ENCODE measurements at regions not wholly inside any gene's neighbourhood (a gene's known extent, or its start where the extent isn't known, plus 50 kb on each side); places are given as distances from the start of the nearest gene placed in this dataset.

DNA sequence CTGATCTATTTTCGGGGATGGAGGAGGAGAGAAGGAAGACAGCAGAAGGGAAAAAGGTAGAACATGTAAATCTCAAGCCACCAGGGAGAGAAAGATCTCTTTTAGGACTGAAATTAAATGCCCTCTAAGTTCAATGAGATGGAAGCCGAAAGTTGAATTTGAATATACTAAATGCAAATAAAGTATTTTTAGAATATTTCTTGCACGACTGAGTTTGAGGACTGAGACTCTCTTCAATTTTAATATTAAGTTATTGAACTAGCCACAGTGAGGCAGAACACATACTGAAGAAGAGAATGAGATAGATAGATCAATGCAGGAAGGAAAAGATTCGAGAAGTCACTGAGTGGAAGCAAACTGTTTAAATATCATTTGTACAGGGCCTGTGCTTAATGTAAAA is 399.9 kb upstream of the CBLB start (continued):
- TF ChIP-seq GABPA (IDR thresholded peaks at IDR 0.05; ENCODE audit: low read depth), result no peak
- no peak for TF ChIP-seq RFX5 (IDR thresholded peaks at IDR 0.05; ENCODE audit: low read length)

DNA sequence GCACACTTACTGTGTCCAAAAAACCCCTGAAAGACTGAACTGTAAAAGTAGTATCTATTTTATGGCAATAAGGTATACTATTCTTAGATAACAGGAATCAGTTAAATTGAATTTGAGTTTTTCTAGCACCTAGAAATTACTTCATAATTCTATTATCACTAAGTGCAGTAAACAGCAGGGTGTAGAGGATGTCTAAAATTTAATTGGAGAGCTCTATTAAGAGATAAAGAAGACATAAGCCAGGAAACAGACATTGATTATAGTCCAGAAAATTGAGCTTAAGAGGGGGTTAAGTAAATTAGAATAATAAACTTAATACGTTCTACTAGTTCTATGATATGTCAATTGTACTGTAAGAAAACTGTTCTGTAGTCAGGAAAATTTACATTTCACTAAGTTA is 403.5 kb upstream of the CBLB start:
- H3K9me2 ChIP-seq, result no peaks in the 10 kb centered on the region; the same call in 1 of the 2 replicates
- no peak overlapping the region for H3K4me2 ChIP-seq
- ChIA-PET POLR2A (no interaction called here), CTCF (no interaction called here)
- DNase-seq, result no peak
- 59% methylated on average over 1 of the region's 1 CpG for WGBS (ENCODE audit: low lambda C conversion rate)
- no peaks in the 10 kb centered on the region for H3F3A ChIP-seq (replicated peaks; ENCODE audit: insufficient read depth)
- H3K36me3 ChIP-seq (replicated peaks in 1 of 2; ENCODE audit: control insufficient read depth in 1 of 2, insufficient read depth in 2 of 2, low read length in 1 of 2), result no peaks in the 10 kb centered on the region
- no peak overlapping the region for H3K27ac ChIP-seq (ENCODE audit: low read depth in 2 of 2, low read length in 1 of 2)
- H4K20me1 ChIP-seq (ENCODE audit: insufficient read depth), result no peaks in the 10 kb centered on the region
- no peaks in the 10 kb centered on the region for H3K9me3 ChIP-seq
- H2AFZ ChIP-seq (ENCODE audit: low read depth), result no peak overlapping the region
- no peak for TF ChIP-seq EZH2phosphoT487 (IDR thresholded peaks at IDR 0.05; ENCODE audit: borderline replicate concordance, low read depth)
- no peak for TF ChIP-seq FOSL2 (IDR thresholded peaks at IDR 0.05; ENCODE audit: borderline replicate concordance, low read depth)
- no peak for TF ChIP-seq SIN3A (IDR thresholded peaks at IDR 0.05; ENCODE audit: borderline replicate concordance, low read depth, low read length)
- peak; percentile 51; the same call in 1 of the 2 replicates for TF ChIP-seq GATA2 (CRISPR knock-in tag; IDR thresholded peaks at IDR 0.05)
- no peak for TF ChIP-seq YY1 (IDR thresholded peaks at IDR 0.05; ENCODE audit: low read depth)
- TF ChIP-seq EP300 (IDR thresholded peaks at IDR 0.05; ENCODE audit: borderline replicate concordance in 1 of 2, low read depth in 1 of 2, low read length in 1 of 2), result peak in 1 of 2 experiments; percentile 64; a peak in 2 of 4 replicates
- TF ChIP-seq RXRA (IDR thresholded peaks at IDR 0.05; ENCODE audit: borderline replicate concordance, low read depth), result no peak
- TF ChIP-seq RCOR1 (IDR thresholded peaks at IDR 0.05; ENCODE audit: low read length), result no peak
- no peak for TF ChIP-seq RAD21 (IDR thresholded peaks at IDR 0.05; ENCODE audit: low read length)
- no peak for TF ChIP-seq ELF1 (IDR thresholded peaks at IDR 0.05)
- TF ChIP-seq MXI1 (IDR thresholded peaks at IDR 0.05; ENCODE audit: low read depth, low read length), result no peak
- TF ChIP-seq, protein P1, sequence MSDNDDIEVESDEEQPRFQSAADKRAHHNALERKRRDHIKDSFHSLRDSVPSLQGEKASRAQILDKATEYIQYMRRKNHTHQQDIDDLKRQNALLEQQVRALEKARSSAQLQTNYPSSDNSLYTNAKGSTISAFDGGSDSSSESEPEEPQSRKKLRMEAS (IDR thresholded peaks at IDR 0.05; ENCODE audit: low read depth), result no peak
- TF ChIP-seq TAF1 (IDR thresholded peaks at IDR 0.05; ENCODE audit: borderline replicate concordance, low read depth, low read length), result no peak
- H3K4me3 ChIP-seq (ENCODE audit: low read depth in 2 of 2, low read length in 1 of 2), result no peak overlapping the region
- H3K79me2 ChIP-seq (ENCODE audit: insufficient read depth), result no peaks in the 10 kb centered on the region
- H3K27me3 ChIP-seq (ENCODE audit: insufficient read depth), result no peaks in the 10 kb centered on the region
- no peak overlapping the region for H3K9ac ChIP-seq
- peaks cover 0 to 4% of the 10 kb centered on the region in 2 experiments; a peak in 2 of 4 replicates for H3K4me1 ChIP-seq (ENCODE audit: control insufficient read depth in 1 of 2, insufficient read depth in 2 of 2, low read depth in 1 of 2, low read length in 1 of 2)

DNA sequence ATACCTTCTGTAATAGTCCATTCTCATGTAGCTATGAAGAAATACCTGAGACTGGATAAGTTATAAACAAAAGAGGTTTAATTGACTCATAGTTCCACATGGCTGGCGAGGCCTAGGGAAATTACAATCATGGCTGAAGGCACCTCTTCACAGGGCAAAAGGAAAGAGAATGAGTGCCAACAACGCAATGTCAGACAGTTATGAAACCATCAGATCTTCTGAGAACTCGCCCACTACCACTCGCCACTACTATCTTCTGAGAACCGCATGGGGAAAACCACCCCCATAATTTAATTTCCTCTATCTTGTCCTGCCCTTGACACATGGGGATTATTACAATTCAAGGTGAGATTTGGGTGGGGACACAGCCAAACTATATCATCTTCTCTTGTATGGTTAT is 406.8 kb upstream of the CBLB start:
- Histone ChIP-seq H3K36me3 (replicated peaks in 1 of 2; ENCODE audit: control insufficient read depth in 1 of 2, insufficient read depth in 2 of 2, low read length in 1 of 2) (no peaks in the 10 kb centered on the region), H3K4me1 (ENCODE audit: control insufficient read depth in 1 of 2, insufficient read depth in 2 of 2, low read depth in 1 of 2, low read length in 1 of 2) (peaks cover 0 to 7% of the 10 kb centered on the region in 2 experiments; a peak in 2 of 4 replicates), H3K79me2 (ENCODE audit: insufficient read depth) (no peaks in the 10 kb centered on the region), H3K9ac (no peak overlapping the region), H3K9me3 (no peaks in the 10 kb centered on the region), H3K9me2 (no peaks in the 10 kb centered on the region; the same call in 1 of the 2 replicates), H3K27me3 (ENCODE audit: insufficient read depth) (no peaks in the 10 kb centered on the region), H3K27ac (ENCODE audit: low read depth in 2 of 2, low read length in 1 of 2) (no peak overlapping the region), H4K20me1 (ENCODE audit: insufficient read depth) (no peaks in the 10 kb centered on the region), H3K4me2 (no peak overlapping the region), H3K4me3 (ENCODE audit: low read depth in 2 of 2, low read length in 1 of 2) (no peak overlapping the region), H2AFZ (ENCODE audit: low read depth) (no peak overlapping the region), H3F3A (replicated peaks; ENCODE audit: insufficient read depth) (no peaks in the 10 kb centered on the region)
- ChIA-PET CTCF (no interaction called here), POLR2A (no interaction called here)
- no peak for DNase-seq
- 53% methylated on average over 5 of the region's 5 CpGs for WGBS (ENCODE audit: low lambda C conversion rate)
- TF ChIP-seq FOSL2 (IDR thresholded peaks at IDR 0.05; ENCODE audit: borderline replicate concordance, low read depth) (no peak), SIN3A (IDR thresholded peaks at IDR 0.05; ENCODE audit: borderline replicate concordance, low read depth, low read length) (no peak), ELF1 (IDR thresholded peaks at IDR 0.05) (no peak), JUND (IDR thresholded peaks at IDR 0.05) (no peak), GATA2 (CRISPR knock-in tag; IDR thresholded peaks at IDR 0.05) (no peak), FOXM1 (IDR thresholded peaks at IDR 0.05; ENCODE audit: low read depth) (no peak), RCOR1 (IDR thresholded peaks at IDR 0.05; ENCODE audit: low read length) (no peak), MEF2A (IDR thresholded peaks at IDR 0.05; ENCODE audit: borderline replicate concordance, low read depth) (no peak), RXRA (IDR thresholded peaks at IDR 0.05; ENCODE audit: borderline replicate concordance, low read depth) (no peak), FOXJ3 (CRISPR knock-in tag; IDR thresholded peaks at IDR 0.05) (no peak), MXI1 (IDR thresholded peaks at IDR 0.05; ENCODE audit: low read depth, low read length) (no peak), NRF1 (IDR thresholded peaks at IDR 0.05; ENCODE audit: low read depth, low read length) (no peak), NFIC (IDR thresholded peaks at IDR 0.05; ENCODE audit: borderline replicate concordance) (no peak), YY1 (IDR thresholded peaks at IDR 0.05; ENCODE audit: low read depth) (no peak), TAF1 (IDR thresholded peaks at IDR 0.05; ENCODE audit: borderline replicate concordance, low read depth, low read length) (no peak)
- TF ChIP-seq, protein P2, sequence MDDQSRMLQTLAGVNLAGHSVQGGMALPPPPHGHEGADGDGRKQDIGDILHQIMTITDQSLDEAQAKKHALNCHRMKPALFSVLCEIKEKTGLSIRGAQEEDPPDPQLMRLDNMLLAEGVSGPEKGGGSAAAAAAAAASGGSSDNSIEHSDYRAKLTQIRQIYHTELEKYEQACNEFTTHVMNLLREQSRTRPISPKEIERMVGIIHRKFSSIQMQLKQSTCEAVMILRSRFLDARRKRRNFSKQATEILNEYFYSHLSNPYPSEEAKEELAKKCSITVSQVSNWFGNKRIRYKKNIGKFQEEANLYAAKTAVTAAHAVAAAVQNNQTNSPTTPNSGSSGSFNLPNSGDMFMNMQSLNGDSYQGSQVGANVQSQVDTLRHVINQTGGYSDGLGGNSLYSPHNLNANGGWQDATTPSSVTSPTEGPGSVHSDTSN (IDR thresholded peaks at IDR 0.05), result no peak
- TF ChIP-seq, protein P3, sequence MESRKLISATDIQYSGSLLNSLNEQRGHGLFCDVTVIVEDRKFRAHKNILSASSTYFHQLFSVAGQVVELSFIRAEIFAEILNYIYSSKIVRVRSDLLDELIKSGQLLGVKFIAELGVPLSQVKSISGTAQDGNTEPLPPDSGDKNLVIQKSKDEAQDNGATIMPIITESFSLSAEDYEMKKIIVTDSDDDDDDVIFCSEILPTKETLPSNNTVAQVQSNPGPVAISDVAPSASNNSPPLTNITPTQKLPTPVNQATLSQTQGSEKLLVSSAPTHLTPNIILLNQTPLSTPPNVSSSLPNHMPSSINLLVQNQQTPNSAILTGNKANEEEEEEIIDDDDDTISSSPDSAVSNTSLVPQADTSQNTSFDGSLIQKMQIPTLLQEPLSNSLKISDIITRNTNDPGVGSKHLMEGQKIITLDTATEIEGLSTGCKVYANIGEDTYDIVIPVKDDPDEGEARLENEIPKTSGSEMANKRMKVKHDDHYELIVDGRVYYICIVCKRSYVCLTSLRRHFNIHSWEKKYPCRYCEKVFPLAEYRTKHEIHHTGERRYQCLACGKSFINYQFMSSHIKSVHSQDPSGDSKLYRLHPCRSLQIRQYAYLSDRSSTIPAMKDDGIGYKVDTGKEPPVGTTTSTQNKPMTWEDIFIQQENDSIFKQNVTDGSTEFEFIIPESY (IDR thresholded peaks at IDR 0.05; ENCODE audit: borderline replicate concordance, low read depth), result no peak

Data from SK-N-SH (cell line).